Activated CD4-positive, alpha-beta T cell treated with anti-CD3 and anti-CD28 coated beads, Interleukin-2, amount 10 ng/mL, durations not matched to agents 24 days and 14 days (primary cell): ENCODE measurements at regions not wholly inside any gene's neighbourhood (a gene's known extent, or its start where the extent isn't known, plus 50 kb on each side); places are given as distances from the start of the nearest gene placed in this dataset.

Source experiments
- DNase-seq: peaks from one replicate; pipeline ENCODE4 v3.0.0; 2022
- H3K27ac Mint-ChIP-seq: one replicate; pipeline ENCODE4 v1.8.0; 2022; ENCODE audit warnings: mild to moderate bottlenecking, mixed read lengths
- H3K27me3 Mint-ChIP-seq: one replicate; pipeline ENCODE4 v1.8.0; 2022; ENCODE audit warnings: mixed read lengths
- H3K36me3 Mint-ChIP-seq: one replicate; pipeline ENCODE4 v1.8.0; 2022; ENCODE audit warnings: low read depth, mild to moderate bottlenecking, mixed read lengths
- H3K4me1 Mint-ChIP-seq: one replicate; pipeline ENCODE4 v1.8.0; 2021; ENCODE audit warnings: mixed read lengths
- H3K4me3 Mint-ChIP-seq: one replicate; pipeline ENCODE4 v1.8.0; 2022; ENCODE audit warnings: mild to moderate bottlenecking, moderate library complexity, mixed read lengths
- H3K9me3 Mint-ChIP-seq: one replicate; pipeline ENCODE4 v1.8.0; 2021; ENCODE audit warnings: mixed read lengths
- intact Hi-C: fragments of 100-400 bp; cut with micrococcal nuclease; formaldehyde crosslinking; loops from one replicate; pipeline ENCODE4 v1.15.1; 2023

DNA sequence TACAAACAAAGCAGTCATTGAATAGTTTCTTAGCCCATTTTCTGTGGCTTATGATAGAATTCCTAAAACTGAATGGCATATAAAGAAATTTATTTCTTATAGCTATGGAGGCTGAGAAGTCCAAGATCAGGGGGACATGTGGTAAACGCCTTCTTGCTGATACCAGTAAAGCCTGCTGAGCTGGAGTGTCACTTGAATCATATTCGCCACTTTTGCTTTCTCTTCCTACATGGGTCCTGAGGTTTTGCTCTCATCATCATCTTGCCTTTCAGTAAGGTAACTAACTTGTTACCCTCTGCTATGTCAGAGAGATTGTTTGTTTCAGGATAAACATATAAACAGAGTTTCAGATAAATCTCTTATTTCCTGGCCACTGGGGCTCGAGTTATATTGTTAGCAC, 203.3 kb upstream of the DMRT1 start:
- DNase-seq = no peak
- H3K9me3 Mint-ChIP-seq = no peaks in the 10 kb centered on the region
- H3K27me3 Mint-ChIP-seq = no peaks in the 10 kb centered on the region
- H3K4me3 Mint-ChIP-seq = no peak overlapping the region
- H3K4me1 Mint-ChIP-seq = peaks cover 8% of the 10 kb centered on the region
- no peaks in the 10 kb centered on the region for H3K36me3 Mint-ChIP-seq
- intact Hi-C loops = loop anchor here (5.0 kb wide), 1 partner anchor 39 kb away; no protein-coding TSS in a partner anchor
- H3K27ac Mint-ChIP-seq = no peak overlapping the region

DNA sequence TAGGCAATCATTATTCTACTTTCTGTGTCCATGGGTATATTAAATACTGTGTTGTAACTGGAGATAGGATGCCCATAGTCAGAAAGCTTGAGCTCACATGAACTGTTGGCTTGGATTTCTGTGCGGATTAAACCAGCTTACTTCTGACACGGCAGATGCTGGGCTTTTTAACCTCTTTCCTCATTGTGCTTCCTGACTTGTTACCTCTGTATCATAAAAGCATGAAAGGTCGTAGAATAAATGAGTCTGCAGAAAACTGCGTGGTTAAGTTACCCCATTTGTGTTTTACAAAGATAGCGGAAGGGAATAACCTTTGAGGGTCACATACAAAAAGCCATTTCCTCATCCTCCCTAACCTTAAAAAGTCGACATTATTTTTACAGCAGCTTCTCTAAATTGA, 199.5 kb upstream of the DMRT1 start:
- H3K27ac Mint-ChIP-seq = no peak overlapping the region
- H3K27me3 Mint-ChIP-seq = no peaks in the 10 kb centered on the region
- DNase-seq = no peak
- H3K9me3 Mint-ChIP-seq = no peaks in the 10 kb centered on the region
- no peak overlapping the region for H3K4me3 Mint-ChIP-seq
- H3K36me3 Mint-ChIP-seq = no peaks in the 10 kb centered on the region
- H3K4me1 Mint-ChIP-seq = peaks cover 7% of the 10 kb centered on the region
- intact Hi-C loops = no loop called here

DNA sequence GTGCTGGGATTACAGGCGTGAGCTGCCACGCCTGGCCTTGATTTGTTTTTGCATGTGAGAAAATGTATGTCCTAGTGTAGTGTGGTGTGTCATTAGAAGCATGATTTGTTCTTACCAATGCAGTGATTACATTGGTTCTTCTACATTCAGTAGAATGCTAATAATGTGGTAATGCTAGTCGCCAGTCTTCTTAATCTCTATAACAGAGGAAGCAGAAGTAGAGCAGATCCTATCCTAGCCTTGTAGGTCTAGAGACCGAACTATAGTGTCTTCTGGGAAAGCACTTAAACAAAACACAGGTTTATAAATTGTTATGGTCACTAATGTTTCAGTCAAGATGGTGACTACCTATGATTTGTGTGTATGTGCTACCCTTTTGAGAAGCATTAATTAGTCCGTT, 197.5 kb upstream of the DMRT1 start:
- H3K36me3 Mint-ChIP-seq = no peaks in the 10 kb centered on the region
- DNase-seq = no peak
- no peaks in the 10 kb centered on the region for H3K9me3 Mint-ChIP-seq
- H3K27me3 Mint-ChIP-seq = no peaks in the 10 kb centered on the region
- intact Hi-C loops = no loop called here
- peaks cover 6% of the 10 kb centered on the region for H3K4me1 Mint-ChIP-seq
- no peak overlapping the region for H3K4me3 Mint-ChIP-seq
- H3K27ac Mint-ChIP-seq = no peak overlapping the region

DNA sequence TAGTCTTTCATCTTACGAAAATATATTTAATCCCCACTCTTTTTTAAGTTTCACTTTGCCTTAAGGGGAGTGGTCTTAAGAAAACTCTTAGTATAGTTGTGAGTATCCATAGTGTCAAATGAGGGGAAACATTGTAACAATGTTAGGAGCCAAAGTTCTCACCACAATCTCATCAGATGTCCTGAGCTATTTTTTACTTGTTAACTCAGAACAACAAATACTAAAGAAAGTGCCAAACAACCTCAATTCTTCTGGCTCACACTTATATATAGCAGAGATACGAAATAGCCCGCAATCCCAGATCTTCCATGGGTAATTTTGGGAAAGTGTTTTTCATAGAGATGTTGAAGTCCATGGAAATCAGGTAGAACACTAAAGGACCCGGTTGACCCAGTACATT, 194.0 kb upstream of the DMRT1 start:
- Mint-ChIP-seq H3K9me3 (no peaks in the 10 kb centered on the region), H3K36me3 (no peaks in the 10 kb centered on the region), H3K4me1 (peaks cover 9% of the 10 kb centered on the region), H3K27me3 (no peaks in the 10 kb centered on the region), H3K4me3 (no peak overlapping the region), H3K27ac (no peak overlapping the region)
- no peak for DNase-seq
- intact Hi-C loops = no loop called here

DNA sequence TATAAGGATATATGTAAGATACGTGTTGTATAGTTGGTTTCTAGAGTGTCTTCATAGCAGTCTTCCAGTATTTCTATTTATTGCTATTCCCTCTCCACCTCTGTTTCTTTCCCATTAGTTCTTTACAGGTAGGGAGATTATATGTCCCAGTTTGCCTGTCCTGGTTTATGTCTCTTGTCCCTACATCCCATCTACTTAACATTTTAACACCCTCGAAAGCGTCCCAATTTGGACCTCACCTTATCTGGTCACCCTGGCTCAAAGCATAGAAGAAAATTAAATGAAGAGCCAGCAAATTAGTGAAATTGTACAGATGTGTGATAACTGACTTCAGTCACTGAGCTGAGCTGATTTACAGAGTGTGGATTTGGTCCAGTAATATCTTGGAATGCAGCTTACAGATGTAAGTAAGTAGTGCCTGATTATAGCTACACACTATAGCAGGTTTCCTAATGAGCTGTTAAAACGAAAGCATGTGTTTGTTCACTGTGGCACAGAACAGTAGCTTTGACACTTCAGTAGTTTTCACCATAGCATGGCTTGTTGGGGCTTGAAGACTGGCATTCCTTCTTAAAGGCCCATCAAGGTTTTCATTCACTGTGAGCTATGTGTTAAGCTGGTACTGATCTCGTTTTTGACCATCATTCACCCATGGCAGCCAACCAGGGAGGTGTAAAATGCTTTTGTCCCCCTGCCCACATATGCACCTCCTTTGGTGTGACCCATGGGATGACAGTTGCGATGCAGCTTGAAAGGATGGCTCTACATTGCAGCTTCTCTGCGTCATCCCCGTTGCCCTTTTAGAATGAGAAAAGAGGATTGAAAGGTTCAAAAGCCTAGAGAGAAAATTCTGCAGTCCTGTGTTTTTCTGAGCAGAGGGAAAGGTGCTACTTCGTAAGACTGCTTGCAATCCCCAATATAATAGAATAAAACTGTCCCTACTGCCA, 192.1 kb upstream of the DMRT1 start:
- H3K9me3 Mint-ChIP-seq = no peaks in the 10 kb centered on the region
- H3K27me3 Mint-ChIP-seq = no peaks in the 10 kb centered on the region
- peaks cover 9% of the 10 kb centered on the region for H3K4me1 Mint-ChIP-seq
- no peak overlapping the region for H3K27ac Mint-ChIP-seq
- H3K4me3 Mint-ChIP-seq = no peak overlapping the region
- no peaks in the 10 kb centered on the region for H3K36me3 Mint-ChIP-seq
- intact Hi-C loops = no loop called here
- no peak for DNase-seq

DNA sequence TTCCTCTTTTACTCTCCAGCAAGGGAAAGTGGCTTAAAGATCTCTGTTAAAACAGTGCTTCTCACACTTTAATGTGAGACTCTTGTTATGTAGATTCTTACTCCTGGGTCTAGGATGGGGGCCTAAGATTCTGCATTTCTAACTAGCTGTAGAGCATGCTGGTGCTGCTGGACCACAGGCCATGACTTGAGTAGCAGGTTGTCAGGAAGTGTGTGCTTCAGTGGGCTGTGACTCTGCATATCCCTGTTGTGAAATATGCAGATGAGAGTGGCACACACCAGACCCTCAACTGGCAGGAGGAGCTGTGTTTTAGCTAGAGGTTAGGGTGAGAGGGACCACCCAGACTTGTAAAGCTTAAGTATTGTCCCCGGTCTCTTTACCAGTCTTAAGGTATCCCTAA, 191.1 kb upstream of the DMRT1 start:
- H3K9me3 Mint-ChIP-seq = no peaks in the 10 kb centered on the region
- no peaks in the 10 kb centered on the region for H3K36me3 Mint-ChIP-seq
- intact Hi-C loops = no loop called here
- H3K27ac Mint-ChIP-seq = peak overlapping the region; percentile 57
- peak overlapping the region; percentile 48 for H3K4me3 Mint-ChIP-seq
- DNase-seq = peak; percentile 66
- no peaks in the 10 kb centered on the region for H3K27me3 Mint-ChIP-seq
- peaks cover 9% of the 10 kb centered on the region for H3K4me1 Mint-ChIP-seq

DNA sequence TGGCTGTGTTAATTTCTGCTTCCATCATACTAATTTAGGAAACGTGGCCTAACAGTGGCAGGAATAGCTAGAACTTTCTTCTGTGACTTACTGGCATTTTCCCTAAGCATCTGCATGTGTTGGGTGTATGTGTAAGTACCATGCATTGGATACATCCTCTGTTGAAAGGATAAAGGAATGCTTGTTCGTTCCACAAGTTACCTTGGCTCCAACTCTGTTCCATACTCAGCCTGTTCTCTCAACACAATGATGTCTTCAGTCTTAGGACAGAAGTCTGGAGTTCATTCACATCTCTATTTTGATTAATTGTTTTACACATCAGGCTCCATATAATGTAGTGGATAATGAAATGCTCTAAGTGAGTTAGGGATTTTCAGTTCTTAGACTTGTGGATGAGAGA, 190.1 kb upstream of the DMRT1 start:
- H3K36me3 Mint-ChIP-seq = no peaks in the 10 kb centered on the region
- DNase-seq = no peak
- intact Hi-C loops = no loop called here
- no peaks in the 10 kb centered on the region for H3K27me3 Mint-ChIP-seq
- no peaks in the 10 kb centered on the region for H3K9me3 Mint-ChIP-seq
- no peak overlapping the region for H3K27ac Mint-ChIP-seq
- H3K4me1 Mint-ChIP-seq = peaks cover 9% of the 10 kb centered on the region
- H3K4me3 Mint-ChIP-seq = no peak overlapping the region

DNA sequence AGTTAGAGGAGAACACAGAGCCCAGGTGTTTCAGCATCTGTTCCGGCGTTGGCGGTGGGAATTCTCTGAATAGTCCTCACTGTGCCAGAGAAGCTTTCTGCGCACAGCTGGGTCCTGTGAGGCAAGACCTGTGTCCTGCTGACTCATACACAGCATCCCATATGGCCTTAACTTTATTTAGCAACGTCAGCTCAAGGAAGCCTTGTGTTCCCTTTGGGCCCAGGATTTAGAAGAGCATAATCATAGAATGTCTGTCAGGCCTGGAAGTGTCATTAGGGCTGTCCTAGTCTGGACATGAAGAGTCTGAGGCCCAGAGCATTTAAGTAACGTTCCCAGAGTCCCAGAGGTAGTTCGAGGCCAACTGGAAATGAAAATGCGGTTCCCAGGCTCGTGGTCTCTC, 188.6 kb upstream of the DMRT1 start:
- H3K9me3 Mint-ChIP-seq = no peaks in the 10 kb centered on the region
- peaks cover 12% of the 10 kb centered on the region for H3K4me1 Mint-ChIP-seq
- no peak overlapping the region for H3K27ac Mint-ChIP-seq
- H3K27me3 Mint-ChIP-seq = no peaks in the 10 kb centered on the region
- no peak overlapping the region for H3K4me3 Mint-ChIP-seq
- intact Hi-C loops = no loop called here
- no peaks in the 10 kb centered on the region for H3K36me3 Mint-ChIP-seq
- no peak for DNase-seq

DNA sequence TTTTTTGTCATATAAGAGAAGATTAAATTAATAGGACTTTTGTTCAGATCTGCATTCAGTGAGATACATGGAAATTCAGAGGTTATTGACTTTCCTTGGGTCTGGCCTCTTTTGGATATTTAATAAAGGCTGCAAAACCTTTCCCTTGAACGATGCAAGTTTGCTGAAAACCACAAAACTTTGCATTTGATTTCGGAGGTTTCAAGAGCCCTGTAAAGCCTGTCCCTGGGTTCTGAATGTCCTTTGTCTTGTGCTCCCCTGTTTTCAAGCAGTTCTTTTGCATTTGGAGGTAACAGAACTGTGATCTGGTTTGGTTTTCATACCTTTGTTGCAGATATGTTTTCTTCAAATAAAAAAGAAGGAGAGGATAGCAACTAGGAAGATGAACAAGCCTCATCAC, 188.1 kb upstream of the DMRT1 start:
- Mint-ChIP-seq H3K27me3 (no peaks in the 10 kb centered on the region), H3K4me1 (peaks cover 12% of the 10 kb centered on the region), H3K4me3 (no peak overlapping the region), H3K27ac (no peak overlapping the region), H3K36me3 (no peaks in the 10 kb centered on the region), H3K9me3 (no peaks in the 10 kb centered on the region)
- no peak for DNase-seq
- intact Hi-C loops = no loop called here

DNA sequence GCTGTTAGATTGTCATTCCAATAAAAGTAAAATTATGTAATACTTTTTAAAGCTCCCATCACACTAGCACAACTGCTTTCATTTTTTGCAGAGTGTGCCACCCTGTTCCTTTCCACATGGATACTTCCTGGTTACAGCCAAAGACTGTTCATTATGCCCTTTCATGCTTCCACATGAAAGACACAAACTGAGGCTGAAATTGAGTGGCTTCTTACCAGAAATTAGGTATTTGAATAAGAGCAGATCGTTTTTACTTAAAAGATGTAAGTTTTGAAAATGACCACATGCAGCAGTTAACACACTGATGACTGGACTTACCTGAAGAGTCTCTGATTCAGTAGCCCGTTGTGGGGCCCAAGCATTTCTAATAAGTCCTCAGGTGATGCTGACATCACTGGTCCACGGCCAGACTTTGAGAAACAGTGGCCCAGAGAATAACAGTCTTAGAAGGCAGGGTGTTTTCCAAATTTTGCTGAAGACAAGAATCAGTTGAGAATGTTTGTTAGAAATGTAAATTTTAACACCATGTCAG, 187.6 kb upstream of the DMRT1 start:
- intact Hi-C loops = no loop called here
- H3K27me3 Mint-ChIP-seq = no peaks in the 10 kb centered on the region
- H3K4me3 Mint-ChIP-seq = no peak overlapping the region
- no peaks in the 10 kb centered on the region for H3K36me3 Mint-ChIP-seq
- H3K27ac Mint-ChIP-seq = no peak overlapping the region
- DNase-seq = no peak
- peaks cover 12% of the 10 kb centered on the region for H3K4me1 Mint-ChIP-seq
- H3K9me3 Mint-ChIP-seq = no peaks in the 10 kb centered on the region

DNA sequence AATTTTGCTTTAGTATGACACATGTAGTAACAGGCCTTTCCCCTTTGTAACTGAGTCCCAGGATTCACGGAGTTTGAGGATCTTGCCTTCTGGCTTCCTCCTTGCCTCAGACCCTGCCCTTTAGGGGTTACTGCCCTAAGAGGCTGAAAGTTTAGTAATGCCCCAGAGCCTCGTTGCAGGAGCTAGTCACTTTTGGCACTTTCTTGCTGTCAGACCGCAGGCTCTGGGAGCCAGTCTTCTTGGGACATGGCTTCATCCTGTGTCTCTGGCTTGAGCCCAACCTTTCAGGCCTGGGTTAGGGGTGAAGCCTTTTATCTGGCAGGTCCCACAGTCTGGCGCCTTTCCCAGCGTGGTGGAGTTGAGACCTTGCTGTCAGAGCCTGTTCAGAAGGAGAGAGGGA, 185.6 kb upstream of the DMRT1 start:
- H3K36me3 Mint-ChIP-seq = no peaks in the 10 kb centered on the region
- intact Hi-C loops = no loop called here
- H3K4me1 Mint-ChIP-seq = peaks cover 3% of the 10 kb centered on the region
- H3K27ac Mint-ChIP-seq = no peak overlapping the region
- no peaks in the 10 kb centered on the region for H3K9me3 Mint-ChIP-seq
- DNase-seq = no peak
- H3K4me3 Mint-ChIP-seq = no peak overlapping the region
- H3K27me3 Mint-ChIP-seq = no peaks in the 10 kb centered on the region

DNA sequence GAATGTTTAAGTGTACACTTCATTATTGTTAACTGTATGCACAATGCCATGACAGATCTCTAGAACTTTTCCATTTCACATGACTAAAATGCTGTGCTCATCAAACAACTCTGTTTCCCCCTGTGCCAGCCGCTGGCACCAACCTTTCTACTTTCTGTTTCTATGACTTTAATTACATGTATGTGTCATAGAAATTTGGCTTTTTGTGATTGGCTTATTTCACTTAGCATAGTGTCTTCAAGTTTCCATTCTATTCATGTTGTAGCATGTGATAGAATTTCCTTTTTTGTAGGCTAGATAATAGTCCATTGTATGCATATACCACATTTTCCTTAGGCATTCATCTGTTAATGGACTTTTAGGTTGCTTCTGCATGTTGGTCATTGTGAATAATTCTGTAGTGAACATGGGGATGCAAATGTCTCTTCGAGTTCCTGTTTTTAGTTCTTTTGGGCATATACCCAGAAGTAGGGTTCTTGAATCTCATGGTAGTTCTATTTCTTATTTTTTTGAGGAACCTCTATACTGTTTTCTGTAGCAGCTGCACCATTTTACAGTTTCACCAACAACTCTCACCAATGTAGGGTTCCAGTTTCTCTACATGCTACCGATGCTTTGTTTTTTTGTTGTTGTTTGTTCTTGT, 184.4 kb upstream of the DMRT1 start:
- DNase-seq = no peak
- Mint-ChIP-seq H3K9me3 (no peaks in the 10 kb centered on the region), H3K4me3 (no peak overlapping the region), H3K4me1 (peaks cover 3% of the 10 kb centered on the region), H3K27me3 (no peaks in the 10 kb centered on the region), H3K36me3 (no peaks in the 10 kb centered on the region), H3K27ac (no peak overlapping the region)
- intact Hi-C loops = no loop called here

DNA sequence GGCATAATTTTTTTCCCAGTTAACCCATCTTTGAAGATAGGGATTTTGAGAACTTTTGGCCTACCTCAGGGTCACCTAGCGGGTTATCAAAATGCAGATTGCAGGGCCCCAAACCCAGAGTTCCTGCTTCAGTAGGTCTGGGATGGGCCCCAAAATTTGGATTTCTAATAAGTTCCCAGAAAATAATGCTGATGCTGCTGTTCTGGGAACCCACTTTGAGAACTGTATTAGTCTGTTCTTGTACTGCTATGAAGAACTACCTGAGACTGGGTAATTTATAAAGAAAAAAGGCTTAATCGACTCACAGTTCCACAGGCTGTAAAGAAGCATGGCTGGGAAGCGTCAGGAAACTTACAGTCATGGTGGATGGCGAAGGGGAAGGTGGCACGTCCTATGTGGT, 182.2 kb upstream of the DMRT1 start:
- Mint-ChIP-seq H3K4me3 (no peak overlapping the region), H3K9me3 (no peaks in the 10 kb centered on the region), H3K4me1 (peaks cover 3% of the 10 kb centered on the region), H3K27me3 (no peaks in the 10 kb centered on the region), H3K36me3 (no peaks in the 10 kb centered on the region), H3K27ac (no peak overlapping the region)
- intact Hi-C loops = no loop called here
- DNase-seq = no peak

DNA sequence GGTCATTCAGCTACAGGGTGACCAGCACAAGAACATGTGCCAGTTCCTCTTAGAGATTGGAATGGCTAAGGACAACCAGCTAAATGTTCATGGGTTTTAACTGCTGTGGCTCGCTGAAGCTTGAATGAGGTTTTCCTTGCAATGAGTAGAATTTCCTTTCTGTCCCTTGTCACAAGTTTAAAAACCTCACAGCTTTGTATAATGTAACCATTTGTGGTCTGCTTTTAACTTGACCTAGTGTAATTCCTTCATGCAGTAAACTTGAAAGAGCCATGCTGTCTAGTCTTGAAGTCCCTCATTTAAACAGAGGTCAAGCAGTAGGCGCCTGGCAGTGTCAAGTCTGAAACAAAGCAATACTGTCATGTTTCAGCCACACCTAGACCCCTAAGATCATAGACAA, 181.3 kb upstream of the DMRT1 start:
- DNase-seq = no peak
- intact Hi-C loops = no loop called here

More for the DNA sequence above, 181.3 kb upstream of the DMRT1 start:
- peaks cover 3% of the 10 kb centered on the region for H3K4me1 Mint-ChIP-seq
- no peaks in the 10 kb centered on the region for H3K36me3 Mint-ChIP-seq
- no peak overlapping the region for H3K4me3 Mint-ChIP-seq
- no peaks in the 10 kb centered on the region for H3K27me3 Mint-ChIP-seq
- no peaks in the 10 kb centered on the region for H3K9me3 Mint-ChIP-seq
- H3K27ac Mint-ChIP-seq = no peak overlapping the region
